OCI-LY3 (cell line): ENCODE measurements at regions not wholly inside any gene's neighbourhood (a gene's known extent, or its start where the extent isn't known, plus 50 kb on each side); places are given as distances from the start of the nearest gene placed in this dataset.
"Not testable (repeated sequence)": the region's sequence is repeated elsewhere in the genome, so short reads cannot be mapped to it uniquely, and the experiment has no call there.

ENCODE experiments used
- CTCF ChIP-seq: fragments of 200-600, 300-600 bp; sonication (generic); IDR thresholded peaks from 2 replicates; pipeline ENCODE4 v1.5.1; 2014; ENCODE audit warnings: antibody characterized with exemption, low read length, low read depth
- EZH2phosphoT487 ChIP-seq: fragments of 200-600 bp; shearing (Covaris generic); IDR thresholded peaks from 2 replicates; pipeline ENCODE4 v1.6.1; 2018; ENCODE audit warnings: antibody characterized with exemption, mixed run types, low read depth

- not testable (repeated sequence) for TF ChIP-seq CTCF, EZH2phosphoT487
Measured at GRCh38 chr16:18135024-18135423, 201.5 kb downstream of the NPIPA8 start.
